ENCODE measurements at regions not wholly inside any gene's neighbourhood (a gene's known extent, or its start where the extent isn't known, plus 50 kb on each side); places are given as distances from the start of the nearest gene placed in this dataset.

- DNase-seq (ENCODE audit: low spot score) = no peak
Observed at GRCh38 chr20:55264703-55265239, 740.5 kb downstream of the CBLN4 start.

GRCh38 chr20:55258559-55258958 is 746.8 kb downstream of the CBLN4 start:
- no peak for DNase-seq (ENCODE audit: low spot score)

- DNase-seq (ENCODE audit: low spot score) = no peak
Observed at GRCh38 chr20:55255016-55255415, 750.3 kb downstream of the CBLN4 start.

GRCh38 chr20:55253781-55254180 is 751.5 kb downstream of the CBLN4 start:
- no peak for DNase-seq (ENCODE audit: low spot score)

- DNase-seq (ENCODE audit: low spot score) = no peak
Observed at GRCh38 chr20:55252521-55252920, 752.8 kb downstream of the CBLN4 start.

- no peak for DNase-seq (ENCODE audit: low spot score)
Observed at GRCh38 chr20:55251170-55251569, 754.1 kb downstream of the CBLN4 start.

- DNase-seq (ENCODE audit: low spot score) = no peak
Observed at GRCh38 chr20:55242853-55243252, 762.5 kb downstream of the CBLN4 start.

- DNase-seq (ENCODE audit: low spot score) = no peak
Observed at GRCh38 chr20:55239269-55239668, 763.9 kb downstream of the DOK5 start.

GRCh38 chr20:55232647-55233046 is 757.3 kb downstream of the DOK5 start:
- DNase-seq (ENCODE audit: low spot score) = no peak

GRCh38 chr20:55229451-55229850 is 754.1 kb downstream of the DOK5 start:
- no peak for DNase-seq (ENCODE audit: low spot score)

GRCh38 chr20:55216525-55217242 is 741.3 kb downstream of the DOK5 start:
- no peak for DNase-seq (ENCODE audit: low spot score)

- DNase-seq (ENCODE audit: low spot score) = no peak
Observed at GRCh38 chr20:55213653-55214052, 738.3 kb downstream of the DOK5 start.

GRCh38 chr20:55211481-55211880 is 736.1 kb downstream of the DOK5 start:
- DNase-seq (ENCODE audit: low spot score) = no peak

- no peak for DNase-seq (ENCODE audit: low spot score)
Observed at GRCh38 chr20:55205665-55206064, 730.3 kb downstream of the DOK5 start.

- no peak for DNase-seq (ENCODE audit: low spot score)
Observed at GRCh38 chr20:55200317-55200716, 724.9 kb downstream of the DOK5 start.

GRCh38 chr20:55194947-55195346 is 719.6 kb downstream of the DOK5 start:
- DNase-seq (ENCODE audit: low spot score) = no peak

GRCh38 chr20:55186228-55186627 is 710.8 kb downstream of the DOK5 start:
- no peak for DNase-seq (ENCODE audit: low spot score)

GRCh38 chr20:55175081-55175480 is 699.7 kb downstream of the DOK5 start:
- no peak for DNase-seq (ENCODE audit: low spot score)

GRCh38 chr20:55174635-55175034 is 699.2 kb downstream of the DOK5 start:
- no peak for DNase-seq (ENCODE audit: low spot score)

GRCh38 chr20:55174172-55174571 is 698.8 kb downstream of the DOK5 start:
- DNase-seq (ENCODE audit: low spot score) = no peak

- DNase-seq (ENCODE audit: low spot score) = no peak
Observed at GRCh38 chr20:55173601-55174000, 698.2 kb downstream of the DOK5 start.

GRCh38 chr20:55172310-55173002 is 697.1 kb downstream of the DOK5 start:
- DNase-seq (ENCODE audit: low spot score) = no peak

- no peak for DNase-seq (ENCODE audit: low spot score)
Observed at GRCh38 chr20:55166063-55166462, 690.7 kb downstream of the DOK5 start.

Data from globus pallidus (tissue), 1 donor.